HG03378 (cell line): ENCODE measurements at regions not wholly inside any gene's neighbourhood (a gene's known extent, or its start where the extent isn't known, plus 50 kb on each side); places are given as distances from the start of the nearest gene placed in this dataset.

Experiments used
- ATAC-seq: cut with Tn5 transposase; IDR thresholded peaks from one replicate; pipeline ENCODE4 v1.9.1; 2021; ENCODE audit warnings: mild to moderate bottlenecking, moderate library complexity; ENCODE audit not compliant: unreplicated experiment

GRCh38 chr15:96276438-96277210 is 53.9 kb upstream of the NR2F2 start:
- ATAC-seq, result no peak
